CD4-positive, alpha-beta T cell treated with Interleukin-17A for 1 hour (primary cell): ENCODE measurements at regions not wholly inside any gene's neighbourhood (a gene's known extent, or its start where the extent isn't known, plus 50 kb on each side); places are given as distances from the start of the nearest gene placed in this dataset.

Experiments used
- DNase-seq: peaks from one replicate; pipeline ENCODE4 v3.0.0-alpha.2; 2020

DNA sequence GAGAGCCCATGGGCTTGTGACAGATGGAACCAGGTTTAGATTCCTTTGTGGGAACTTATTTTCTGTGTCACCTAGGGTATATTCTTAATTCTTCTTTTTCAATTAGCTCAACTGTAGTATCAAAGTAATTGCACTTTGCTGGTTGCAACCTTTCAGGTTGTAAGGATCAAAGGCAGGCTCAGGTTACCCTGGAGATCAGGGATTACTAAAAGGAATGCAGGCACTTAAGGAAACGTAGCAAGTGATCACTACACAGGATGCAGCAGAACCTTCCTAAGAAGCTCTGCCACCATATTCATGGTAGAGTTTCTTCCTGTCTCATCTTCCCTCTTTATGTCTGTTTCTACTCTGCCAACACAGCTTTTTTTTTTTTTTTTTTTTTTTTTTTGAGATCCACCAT, 133.2 kb upstream of the JAG1 start:
- no peak for DNase-seq

- no peak for DNase-seq
These were observed 139.0 kb upstream of the JAG1 start for GRCh38 chr20:10812759-10813327.

- no peak for DNase-seq
These were observed 149.8 kb upstream of the JAG1 start for GRCh38 chr20:10823585-10823984.

- no peak for DNase-seq
These were observed 151.1 kb upstream of the JAG1 start for GRCh38 chr20:10824750-10825500.

GRCh38 chr20:10826111-10826510, 152.3 kb upstream of the JAG1 start:
- DNase-seq, result no peak

DNA sequence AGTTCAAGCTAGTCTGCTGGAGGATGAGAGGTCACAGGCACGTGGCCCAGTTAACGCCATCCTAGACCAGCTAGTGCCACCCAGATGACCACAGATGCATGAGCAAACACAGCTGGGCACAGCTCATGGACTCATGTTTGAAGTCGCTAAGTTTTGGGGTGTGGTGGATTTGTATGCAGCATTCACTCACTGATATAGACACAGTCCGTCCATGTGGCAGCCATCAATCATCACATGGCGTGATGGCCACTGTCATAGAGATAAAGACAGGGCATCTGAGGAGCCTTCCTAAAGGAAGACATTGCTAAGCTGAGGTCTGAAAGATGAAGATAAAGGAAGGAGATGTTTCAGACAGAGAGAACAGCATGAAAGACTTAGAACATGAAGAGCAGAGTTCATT, 154.4 kb upstream of the JAG1 start:
- DNase-seq, result no peak

- no peak for DNase-seq
These were observed 158.3 kb upstream of the JAG1 start for GRCh38 chr20:10832141-10832540.

GRCh38 chr20:10837901-10838300, 164.1 kb upstream of the JAG1 start:
- no peak for DNase-seq

- DNase-seq, result no peak
These were observed 168.3 kb upstream of the JAG1 start for GRCh38 chr20:10842116-10842515.

GRCh38 chr20:10843146-10843711, 169.4 kb upstream of the JAG1 start:
- no peak for DNase-seq

GRCh38 chr20:10846766-10847165, 173.0 kb upstream of the JAG1 start:
- DNase-seq, result no peak

- DNase-seq, result no peak
These were observed 175.1 kb upstream of the JAG1 start for GRCh38 chr20:10848810-10849370.

DNA sequence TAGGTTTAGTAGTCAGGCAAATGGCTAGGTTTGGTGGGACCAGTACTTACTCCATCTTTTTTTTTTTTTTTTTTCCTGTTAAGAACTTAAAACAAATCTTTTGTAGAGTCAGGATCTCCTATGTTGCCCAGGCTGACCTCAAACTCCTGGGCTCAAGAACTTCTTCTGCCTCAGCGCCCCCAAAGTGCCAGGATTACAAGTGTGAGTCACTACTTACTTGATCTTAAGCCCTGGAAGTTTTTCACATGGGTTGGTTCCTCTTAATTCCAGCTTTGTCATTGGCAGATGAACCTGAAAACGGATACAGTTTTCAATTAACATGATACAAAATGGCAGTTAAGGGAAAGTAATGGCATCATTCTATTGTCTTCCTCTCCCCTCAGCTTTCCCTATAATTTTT, 179.4 kb upstream of the JAG1 start:
- DNase-seq, result no peak

GRCh38 chr20:10853731-10854130, 179.9 kb upstream of the JAG1 start:
- no peak for DNase-seq

DNA sequence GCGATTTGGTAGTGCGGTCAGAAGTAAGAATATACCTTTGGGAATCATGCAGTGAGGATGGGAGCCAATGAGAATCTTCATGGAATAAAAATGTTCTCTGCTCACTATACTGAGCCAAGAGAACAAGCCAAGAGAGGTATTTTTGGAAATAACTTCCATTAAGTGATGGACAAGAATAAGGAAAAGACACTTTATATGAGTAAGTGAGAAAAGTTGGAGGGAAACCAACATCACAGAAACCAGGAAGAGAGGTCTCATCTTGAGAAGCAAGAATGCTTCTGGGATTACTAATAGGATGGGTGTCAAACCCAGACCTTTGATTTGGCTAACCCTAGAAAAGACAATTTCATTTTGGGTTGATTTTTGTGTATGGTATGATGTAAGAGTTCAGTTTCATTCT, 181.2 kb upstream of the JAG1 start:
- DNase-seq, result no peak

- no peak for DNase-seq
These were observed 182.0 kb upstream of the JAG1 start for GRCh38 chr20:10855778-10856177.

GRCh38 chr20:10856237-10857015, 182.6 kb upstream of the JAG1 start:
- DNase-seq, result no peak

DNA sequence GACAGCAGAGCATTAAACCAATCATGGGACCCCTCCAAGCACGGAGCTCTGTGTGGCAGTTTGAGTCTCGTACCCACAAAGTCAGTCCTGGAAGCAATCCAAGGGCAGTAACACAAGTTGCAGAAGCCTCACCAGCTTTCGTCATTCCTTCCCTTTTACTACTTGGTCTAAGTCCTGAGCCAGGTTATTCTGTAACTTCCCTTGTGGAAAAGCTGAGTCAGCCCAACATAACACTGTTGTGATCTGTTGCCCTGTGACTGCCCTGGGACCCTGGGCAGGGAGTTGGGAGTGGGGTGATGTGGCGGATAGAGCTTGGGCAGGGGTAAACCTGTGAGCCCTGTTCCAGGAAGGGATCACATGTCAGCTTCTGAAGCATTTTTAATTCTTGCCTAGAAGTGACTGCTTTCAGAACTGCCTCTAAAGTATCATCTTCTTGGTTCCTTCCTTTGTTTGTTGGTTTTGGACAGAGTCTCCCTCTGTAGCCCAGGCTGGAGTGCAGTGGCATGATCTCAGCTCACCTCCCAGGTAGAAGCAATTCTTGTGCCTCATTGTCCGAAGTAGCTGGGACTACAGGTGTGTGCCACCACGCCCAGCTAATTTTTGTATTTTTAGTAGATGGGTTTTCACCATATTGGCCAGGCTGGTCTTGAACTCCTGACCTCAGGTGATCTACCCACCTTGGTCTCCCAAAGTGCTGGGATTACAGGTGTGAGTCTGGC, 183.7 kb upstream of the JAG1 start:
- no peak for DNase-seq

GRCh38 chr20:10861090-10861489, 187.3 kb upstream of the JAG1 start:
- DNase-seq, result no peak

GRCh38 chr20:10861619-10862018, 187.8 kb upstream of the JAG1 start:
- DNase-seq, result no peak

DNA sequence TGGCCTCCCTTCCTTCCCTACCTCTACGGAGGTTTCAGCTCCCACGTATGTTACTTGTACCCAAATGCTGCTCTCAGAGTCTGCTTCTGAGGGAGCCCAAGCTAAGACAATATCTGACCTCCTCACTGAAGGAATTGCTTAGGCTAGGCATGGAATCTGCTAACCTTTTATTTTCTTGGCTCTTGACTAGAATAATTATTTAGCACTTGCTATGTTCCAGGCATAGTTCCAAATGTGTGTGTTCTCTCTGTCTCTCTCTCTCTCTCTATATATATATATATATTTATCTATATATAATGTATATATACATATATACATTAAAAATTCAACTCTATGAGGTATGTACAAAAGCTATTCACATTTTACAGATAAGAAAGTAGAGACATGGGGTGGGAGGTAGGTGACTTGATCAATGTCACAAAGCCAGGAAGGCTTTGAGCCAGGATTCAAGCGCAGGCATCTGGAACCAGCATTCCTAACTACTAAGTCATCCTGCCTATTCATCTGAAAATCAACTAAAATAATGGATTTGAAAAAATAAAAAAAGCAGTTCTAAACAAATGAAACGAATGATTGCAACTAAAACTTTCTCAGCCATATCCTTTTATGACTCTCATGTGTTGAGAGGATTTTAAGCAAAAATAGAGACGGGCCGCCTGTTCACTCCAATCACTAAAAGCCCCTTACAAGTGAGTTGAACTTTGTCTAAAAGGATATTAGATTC, 189.7 kb upstream of the JAG1 start:
- no peak for DNase-seq

DNA sequence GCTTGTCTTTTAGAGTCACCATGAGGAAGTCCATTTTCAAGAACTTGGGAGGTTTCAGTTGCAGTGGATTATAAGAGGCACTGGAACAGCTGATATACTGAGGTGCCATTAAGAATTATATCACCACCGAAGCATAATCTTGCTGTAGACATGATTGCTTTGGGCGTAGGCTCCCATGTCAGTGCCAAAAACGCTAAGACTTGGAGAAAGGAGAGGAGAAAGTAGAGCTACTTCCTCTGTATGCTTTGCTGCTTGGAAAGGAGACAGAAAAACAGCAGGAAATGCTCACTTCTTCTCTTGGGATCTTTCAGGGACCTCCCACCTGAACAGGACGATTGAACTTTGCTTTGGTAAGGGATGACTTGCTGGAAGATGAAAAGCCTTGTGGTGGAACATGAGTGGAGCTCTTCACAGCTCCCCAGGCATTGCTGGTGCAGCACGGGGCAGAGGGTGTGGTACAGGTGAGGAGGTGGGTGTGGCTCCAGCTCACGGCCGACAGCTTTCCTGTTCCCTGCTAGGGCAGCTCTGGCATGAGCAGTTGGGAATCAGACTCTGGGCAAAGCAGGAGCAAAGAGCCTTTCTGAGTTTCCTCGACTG, 190.4 kb upstream of the JAG1 start:
- no peak for DNase-seq
